Ishikawa (cell line): ENCODE measurements at regions not wholly inside any gene's neighbourhood (a gene's known extent, or its start where the extent isn't known, plus 50 kb on each side); places are given as distances from the start of the nearest gene placed in this dataset.

Source experiments
- CEBPB ChIP-seq: IDR thresholded peaks from 2 replicates; pipeline ENCODE4 v1.6.1; 2012
- CREB1 ChIP-seq: IDR thresholded peaks from 2 replicates; pipeline ENCODE4 v1.6.1; 2012; ENCODE audit warnings: low read depth
- EP300 ChIP-seq: IDR thresholded peaks from 2 replicates; pipeline ENCODE4 v1.6.1; 2012; ENCODE audit warnings: borderline replicate concordance
- FOXM1 ChIP-seq: IDR thresholded peaks from 2 replicates; pipeline ENCODE4 v1.6.1; 2012; ENCODE audit warnings: low read depth, borderline replicate concordance
- NFIC ChIP-seq: IDR thresholded peaks from 2 replicates; pipeline ENCODE4 v1.6.1; 2012
- RAD21 ChIP-seq: IDR thresholded peaks from 2 replicates; pipeline ENCODE4 v1.6.1; 2012; ENCODE audit warnings: low read depth
- TAF1 ChIP-seq: IDR thresholded peaks from 2 replicates; pipeline ENCODE4 v1.6.1; 2012; ENCODE audit warnings: low read depth, mild to moderate bottlenecking
- TCF12 ChIP-seq: IDR thresholded peaks from 2 replicates; pipeline ENCODE4 v1.6.1; 2012; ENCODE audit warnings: low read depth
- TEAD4 ChIP-seq: IDR thresholded peaks from 2 replicates; pipeline ENCODE4 v1.6.1; 2012
- YY1 ChIP-seq: IDR thresholded peaks from 2 replicates; pipeline ENCODE4 v1.6.1; 2012; ENCODE audit warnings: low read depth
- ZBTB7A ChIP-seq: IDR thresholded peaks from 2 replicates; pipeline ENCODE4 v1.6.1; 2012; ENCODE audit warnings: low read depth
- TF ChIP-seq, protein P1 (sequence below): IDR thresholded peaks from 2 replicates; pipeline ENCODE4 v1.6.1; 2012; ENCODE audit warnings: low read depth, mild to moderate bottlenecking
- TF ChIP-seq, protein P2 (sequence below): IDR thresholded peaks from 2 replicates; pipeline ENCODE4 v1.6.1; 2012

DNA sequence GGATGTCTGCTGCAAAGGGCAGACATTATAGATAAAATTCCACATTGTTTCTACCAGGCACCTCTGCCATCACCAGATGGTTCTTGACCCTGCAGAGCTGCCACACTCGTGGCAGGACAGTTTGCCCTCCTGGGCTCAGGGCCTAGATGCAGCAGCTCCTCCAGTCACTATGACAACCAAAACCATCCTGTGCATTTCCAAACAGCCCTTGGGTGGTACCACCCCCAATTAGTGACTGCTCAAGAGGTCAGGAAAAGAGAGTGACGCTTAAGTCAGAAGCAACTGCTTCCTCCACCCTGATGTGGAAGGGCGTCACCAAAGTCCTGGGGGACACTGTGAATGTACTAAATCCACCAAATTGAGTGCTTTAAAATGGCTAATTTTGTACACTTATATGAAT is 109.2 kb downstream of the C16orf95 start:
- TF ChIP-seq, protein P1, sequence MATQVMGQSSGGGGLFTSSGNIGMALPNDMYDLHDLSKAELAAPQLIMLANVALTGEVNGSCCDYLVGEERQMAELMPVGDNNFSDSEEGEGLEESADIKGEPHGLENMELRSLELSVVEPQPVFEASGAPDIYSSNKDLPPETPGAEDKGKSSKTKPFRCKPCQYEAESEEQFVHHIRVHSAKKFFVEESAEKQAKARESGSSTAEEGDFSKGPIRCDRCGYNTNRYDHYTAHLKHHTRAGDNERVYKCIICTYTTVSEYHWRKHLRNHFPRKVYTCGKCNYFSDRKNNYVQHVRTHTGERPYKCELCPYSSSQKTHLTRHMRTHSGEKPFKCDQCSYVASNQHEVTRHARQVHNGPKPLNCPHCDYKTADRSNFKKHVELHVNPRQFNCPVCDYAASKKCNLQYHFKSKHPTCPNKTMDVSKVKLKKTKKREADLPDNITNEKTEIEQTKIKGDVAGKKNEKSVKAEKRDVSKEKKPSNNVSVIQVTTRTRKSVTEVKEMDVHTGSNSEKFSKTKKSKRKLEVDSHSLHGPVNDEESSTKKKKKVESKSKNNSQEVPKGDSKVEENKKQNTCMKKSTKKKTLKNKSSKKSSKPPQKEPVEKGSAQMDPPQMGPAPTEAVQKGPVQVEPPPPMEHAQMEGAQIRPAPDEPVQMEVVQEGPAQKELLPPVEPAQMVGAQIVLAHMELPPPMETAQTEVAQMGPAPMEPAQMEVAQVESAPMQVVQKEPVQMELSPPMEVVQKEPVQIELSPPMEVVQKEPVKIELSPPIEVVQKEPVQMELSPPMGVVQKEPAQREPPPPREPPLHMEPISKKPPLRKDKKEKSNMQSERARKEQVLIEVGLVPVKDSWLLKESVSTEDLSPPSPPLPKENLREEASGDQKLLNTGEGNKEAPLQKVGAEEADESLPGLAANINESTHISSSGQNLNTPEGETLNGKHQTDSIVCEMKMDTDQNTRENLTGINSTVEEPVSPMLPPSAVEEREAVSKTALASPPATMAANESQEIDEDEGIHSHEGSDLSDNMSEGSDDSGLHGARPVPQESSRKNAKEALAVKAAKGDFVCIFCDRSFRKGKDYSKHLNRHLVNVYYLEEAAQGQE = no peak
- no peak for TF ChIP-seq ZBTB7A
- TF ChIP-seq TEAD4 = no peak
- no peak for TF ChIP-seq RAD21
- no peak for TF ChIP-seq CREB1
- no peak for TF ChIP-seq EP300
- no peak for TF ChIP-seq CEBPB
- TF ChIP-seq, protein P2, sequence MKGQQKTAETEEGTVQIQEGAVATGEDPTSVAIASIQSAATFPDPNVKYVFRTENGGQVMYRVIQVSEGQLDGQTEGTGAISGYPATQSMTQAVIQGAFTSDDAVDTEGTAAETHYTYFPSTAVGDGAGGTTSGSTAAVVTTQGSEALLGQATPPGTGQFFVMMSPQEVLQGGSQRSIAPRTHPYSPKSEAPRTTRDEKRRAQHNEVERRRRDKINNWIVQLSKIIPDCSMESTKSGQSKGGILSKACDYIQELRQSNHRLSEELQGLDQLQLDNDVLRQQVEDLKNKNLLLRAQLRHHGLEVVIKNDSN = no peak
- no peak for TF ChIP-seq NFIC
- TF ChIP-seq YY1 = no peak
- TF ChIP-seq TAF1 = no peak
- TF ChIP-seq TCF12 = no peak
- no peak for TF ChIP-seq FOXM1
